Left lung (tissue), 4 donors: ENCODE measurements at regions not wholly inside any gene's neighbourhood (a gene's known extent, or its start where the extent isn't known, plus 50 kb on each side); places are given as distances from the start of the nearest gene placed in this dataset.

Experiments
- ATAC-seq: fragments of 200-7000 bp; cut with Tn5 transposase; one replicate; pipeline ENCODE4 v1.9.1; 2020; ENCODE audit warnings: moderate library complexity
- DNase-seq, 4 donors: peaks; one replicate each; pipeline ENCODE4 v3.0.0-alpha.2; 2013 to 2020
- H3K27ac ChIP-seq, 2 donors: fragments of 200-600 bp; sonication (generic) in 1 of 2; one replicate each; pipeline versions ENCODE4 v1.5.0 to v1.8.0; 2020 to 2021
- H3K27me3 ChIP-seq, 2 donors: fragments of 200-600 bp; sonication (generic) in 1 of 2; one replicate each; pipeline versions ENCODE4 v1.5.0 to v1.8.0; 2020 to 2021
- H3K36me3 ChIP-seq, 2 donors: fragments of 200-600 bp; sonication (generic) in 1 of 2; one replicate each; pipeline versions ENCODE4 v1.5.0 to v1.8.0; 2020 to 2021
- H3K4me1 ChIP-seq, 2 donors: fragments of 200-600 bp; one replicate each; pipeline ENCODE4 v1.8.0; 2021
- H3K4me3 ChIP-seq, 2 donors: fragments of 200-600 bp; sonication (generic) in 1 of 2; one replicate each; pipeline versions ENCODE4 v1.5.0 to v1.8.0; 2020 to 2021; ENCODE audit warnings: mild to moderate bottlenecking in 1 of 2
- H3K9me3 ChIP-seq, 2 donors: fragments of 200-600 bp; sonication (generic) in 1 of 2; one replicate each; pipeline versions ENCODE4 v1.5.0 to v1.8.0; 2020 to 2021
- CTCF ChIP-seq, 2 donors: fragments of 200-600 bp; sonication (generic) in 1 of 2; IDR thresholded peaks; one replicate each; pipeline versions ENCODE4 v1.5.0 to v1.8.0; 2021; ENCODE audit warnings: antibody characterized with exemption in 2 of 2
- intact Hi-C, 2 donors: fragments of 100-400 bp; cut with DNase I; formaldehyde crosslinking; loops; one replicate each; pipeline versions ENCODE4 v1.11.2 to v1.14.2; 2022
- donor health status: DM: no; HTN: yes; CAD: no.
- donor health status: DM: no; HTN: no; CAD: no.

GRCh38 chr1:22368125-22368524 is 83.5 kb upstream of the ZBTB40 start:
- Histone ChIP-seq H3K27ac (no peak overlapping the region), H3K4me3 (no peak overlapping the region), H3K36me3 (no peaks in the 10 kb centered on the region), H3K27me3 (peaks cover 0 to 59% of the 10 kb centered on the region in 2 donors), H3K4me1 (no peaks in the 10 kb centered on the region), H3K9me3 (no peaks in the 10 kb centered on the region)
- DNase-seq, result no peak
- intact Hi-C loops, result no loop called here
- no peak for ATAC-seq
- TF ChIP-seq CTCF (IDR thresholded peaks at IDR 0.05), result no peak

GRCh38 chr1:22369294-22370189 is 82.1 kb upstream of the ZBTB40 start:
- no peak overlapping the region for H3K27ac ChIP-seq

GRCh38 chr1:22370190-22370498 is 81.5 kb upstream of the ZBTB40 start:
- H3K9me3 ChIP-seq, result peaks cover 0 to 4% of the 10 kb centered on the region in 2 donors
- ATAC-seq (no peak), DNase-seq (no peak)
- H3K4me3 ChIP-seq, result no peak overlapping the region
- H3K27me3 ChIP-seq, result peaks cover 0 to 66% of the 10 kb centered on the region in 2 donors
- intact Hi-C loops, result no loop called here
- H3K36me3 ChIP-seq, result no peaks in the 10 kb centered on the region
- no peak for TF ChIP-seq CTCF (IDR thresholded peaks at IDR 0.05)
- no peaks in the 10 kb centered on the region for H3K4me1 ChIP-seq
- no peak overlapping the region for H3K27ac ChIP-seq

More at GRCh38 chr1:22369294-22370189, 82.1 kb upstream of the ZBTB40 start:
- Histone ChIP-seq H3K27me3 (peaks cover 0 to 60% of the 10 kb centered on the region in 2 donors), H3K4me3 (no peak overlapping the region), H3K9me3 (peaks cover 0 to 4% of the 10 kb centered on the region in 2 donors), H3K4me1 (no peaks in the 10 kb centered on the region), H3K36me3 (no peaks in the 10 kb centered on the region)
- TF ChIP-seq CTCF (IDR thresholded peaks at IDR 0.05), result no peak
- intact Hi-C loops, result no loop called here
- ATAC-seq, result no peak
- DNase-seq, result no peak

- no peak for TF ChIP-seq CTCF (IDR thresholded peaks at IDR 0.05)
- intact Hi-C loops, result no loop called here
- H3K9me3 ChIP-seq, result peaks cover 0 to 4% of the 10 kb centered on the region in 2 donors
Observed at GRCh38 chr1:22371408-22371807, 80.2 kb upstream of the ZBTB40 start.

GRCh38 chr1:22373252-22373651 is 78.4 kb upstream of the ZBTB40 start:
- H3K27me3 ChIP-seq, result peaks cover 0 to 47% of the 10 kb centered on the region in 2 donors
- intact Hi-C loops, result no loop called here
- no peak overlapping the region for H3K4me3 ChIP-seq
- H3K27ac ChIP-seq, result no peak overlapping the region
- peaks cover 0 to 4% of the 10 kb centered on the region in 2 donors for H3K9me3 ChIP-seq
- DNase-seq (no peak), ATAC-seq (no peak)
- H3K36me3 ChIP-seq, result no peaks in the 10 kb centered on the region
- TF ChIP-seq CTCF (IDR thresholded peaks at IDR 0.05), result no peak
- no peaks in the 10 kb centered on the region for H3K4me1 ChIP-seq

More at GRCh38 chr1:22371408-22371807, 80.2 kb upstream of the ZBTB40 start:
- ATAC-seq (no peak), DNase-seq (no peak)
- Histone ChIP-seq H3K4me1 (no peaks in the 10 kb centered on the region), H3K27me3 (peaks cover 0 to 63% of the 10 kb centered on the region in 2 donors), H3K36me3 (no peaks in the 10 kb centered on the region), H3K27ac (no peak overlapping the region), H3K4me3 (no peak overlapping the region)
